ENCODE measurements at regions not wholly inside any gene's neighbourhood (a gene's known extent, or its start where the extent isn't known, plus 50 kb on each side); places are given as distances from the start of the nearest gene placed in this dataset.

GRCh38 chr5:143720689-143721088 lies 91.3 kb upstream of the HMHB1 start:
- DNase-seq (ENCODE audit: low read depth in 1 of 2, low spot score in 1 of 2) = no peak
- no peak for TF ChIP-seq JUND (IDR thresholded peaks at IDR 0.05; ENCODE audit: low read depth)
- in situ Hi-C loops (cut with HindIII; ENCODE audit: low pct_unique_long_range_greater_than_20kb, low sequenced_read_pairs) = no loop called here

DNA sequence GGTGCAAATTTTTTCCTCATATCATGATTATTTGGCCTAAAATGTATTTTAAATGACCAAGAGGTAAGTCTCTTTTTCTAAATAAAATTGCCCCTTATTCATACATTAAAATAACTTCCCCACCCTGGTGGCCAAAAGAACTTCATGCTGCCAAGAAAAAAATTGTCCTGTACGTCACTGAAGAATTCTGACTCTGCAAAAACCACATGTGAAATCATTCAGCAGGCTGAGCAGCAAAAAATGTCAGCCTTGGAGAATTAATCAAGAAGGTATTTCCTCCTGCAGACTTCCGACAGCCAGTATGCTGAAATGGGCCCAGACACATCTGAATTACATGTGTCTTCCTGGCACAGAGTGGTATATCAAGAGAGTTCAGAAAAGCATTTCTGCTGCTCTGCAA lies 94.6 kb upstream of the HMHB1 start:
- DNase-seq (ENCODE audit: low read depth in 1 of 2, low spot score in 1 of 2) = no peak
- TF ChIP-seq JUND (IDR thresholded peaks at IDR 0.05; ENCODE audit: low read depth) = no peak
- in situ Hi-C loops (cut with HindIII; ENCODE audit: low pct_unique_long_range_greater_than_20kb, low sequenced_read_pairs) = no loop called here

DNA sequence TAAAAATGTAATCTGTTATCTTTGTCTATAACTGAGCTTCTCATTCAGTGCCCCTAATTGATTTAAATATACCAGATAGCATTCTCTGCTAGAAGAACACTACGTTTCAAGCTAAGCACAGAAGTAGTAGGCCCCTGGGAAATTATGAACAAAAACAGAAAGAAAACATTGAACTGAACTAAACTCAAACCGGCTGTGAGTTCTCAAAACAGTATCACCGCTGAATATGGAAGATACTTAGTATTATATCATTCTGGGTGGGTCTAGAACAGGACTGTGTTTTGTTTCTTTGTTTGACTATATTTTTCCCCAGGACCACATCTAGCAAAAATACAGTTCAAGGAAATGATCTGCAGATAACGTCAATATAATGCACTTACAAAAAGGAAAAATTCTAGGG lies 95.1 kb upstream of the HMHB1 start:
- DNase-seq (ENCODE audit: low read depth in 1 of 2, low spot score in 1 of 2) = no peak
- no peak for TF ChIP-seq JUND (IDR thresholded peaks at IDR 0.05; ENCODE audit: low read depth)
- in situ Hi-C loops (cut with HindIII; ENCODE audit: low pct_unique_long_range_greater_than_20kb, low sequenced_read_pairs) = no loop called here

- in situ Hi-C loops (cut with HindIII; ENCODE audit: low pct_unique_long_range_greater_than_20kb, low sequenced_read_pairs) = no loop called here
- no peak for DNase-seq (ENCODE audit: low read depth in 1 of 2, low spot score in 1 of 2)
- TF ChIP-seq JUND (IDR thresholded peaks at IDR 0.05; ENCODE audit: low read depth) = no peak
Observed at GRCh38 chr5:143715616-143716015, 96.3 kb upstream of the HMHB1 start.

DNA sequence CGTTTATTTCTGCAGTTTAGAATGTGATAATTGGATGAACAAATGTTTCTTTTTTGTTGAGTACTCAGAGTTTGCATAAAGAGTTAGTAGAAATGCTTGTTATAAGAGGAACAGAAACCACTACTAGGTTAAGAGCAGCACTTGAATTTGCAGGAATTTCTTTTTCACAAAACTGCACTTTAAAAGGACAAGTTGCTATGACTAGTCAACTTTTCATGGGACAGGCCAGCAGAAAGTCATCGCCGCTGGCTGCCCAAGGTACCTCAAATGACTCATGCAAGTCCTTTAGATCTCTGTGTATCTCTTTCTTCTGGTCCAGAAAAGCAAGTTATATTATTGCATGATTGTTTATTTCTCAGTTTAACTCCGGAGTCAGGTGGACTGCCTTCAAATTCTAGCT lies 97.3 kb upstream of the HMHB1 start:
- in situ Hi-C loops (cut with HindIII; ENCODE audit: low pct_unique_long_range_greater_than_20kb, low sequenced_read_pairs) = no loop called here
- TF ChIP-seq JUND (IDR thresholded peaks at IDR 0.05; ENCODE audit: low read depth) = no peak
- no peak for DNase-seq (ENCODE audit: low read depth in 1 of 2, low spot score in 1 of 2)

- TF ChIP-seq JUND (IDR thresholded peaks at IDR 0.05; ENCODE audit: low read depth) = no peak
- DNase-seq (ENCODE audit: low read depth in 1 of 2, low spot score in 1 of 2) = no peak
- in situ Hi-C loops (cut with HindIII; ENCODE audit: low pct_unique_long_range_greater_than_20kb, low sequenced_read_pairs) = no loop called here
Observed at GRCh38 chr5:143713047-143714003, 98.6 kb upstream of the HMHB1 start.

GRCh38 chr5:143708672-143709071 lies 103.3 kb upstream of the HMHB1 start:
- TF ChIP-seq JUND (IDR thresholded peaks at IDR 0.05; ENCODE audit: low read depth) = no peak
- in situ Hi-C loops (cut with HindIII; ENCODE audit: low pct_unique_long_range_greater_than_20kb, low sequenced_read_pairs) = no loop called here
- no peak for DNase-seq (ENCODE audit: low read depth in 1 of 2, low spot score in 1 of 2)

DNA sequence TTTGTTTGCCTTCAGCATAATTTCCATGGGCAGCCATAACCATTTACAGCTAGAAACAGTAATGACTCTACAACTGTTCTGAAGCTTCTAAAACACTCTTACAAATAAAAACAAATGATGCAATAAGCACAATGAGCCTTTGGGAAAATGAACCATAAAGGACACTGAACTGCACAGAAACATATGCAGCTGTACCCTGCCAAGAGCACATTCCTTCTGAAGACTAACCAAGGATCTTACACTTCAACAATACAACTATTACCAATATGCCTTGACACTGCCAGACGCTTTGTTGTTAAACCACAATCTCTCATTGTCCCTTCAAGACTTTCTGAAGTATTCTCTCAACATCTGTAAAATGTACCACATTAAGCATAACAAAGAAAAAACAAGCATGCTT lies 104.2 kb upstream of the HMHB1 start:
- no peak for DNase-seq (ENCODE audit: low read depth in 1 of 2, low spot score in 1 of 2)
- in situ Hi-C loops (cut with HindIII; ENCODE audit: low pct_unique_long_range_greater_than_20kb, low sequenced_read_pairs) = no loop called here
- no peak for TF ChIP-seq JUND (IDR thresholded peaks at IDR 0.05; ENCODE audit: low read depth)

GRCh38 chr5:143705381-143705780 lies 106.6 kb upstream of the HMHB1 start:
- DNase-seq (ENCODE audit: low read depth in 1 of 2, low spot score in 1 of 2) = no peak
- in situ Hi-C loops (cut with HindIII; ENCODE audit: low pct_unique_long_range_greater_than_20kb, low sequenced_read_pairs) = no loop called here
- TF ChIP-seq JUND (IDR thresholded peaks at IDR 0.05; ENCODE audit: low read depth) = no peak

- in situ Hi-C loops (cut with HindIII; ENCODE audit: low pct_unique_long_range_greater_than_20kb, low sequenced_read_pairs) = no loop called here
- TF ChIP-seq JUND (IDR thresholded peaks at IDR 0.05; ENCODE audit: low read depth) = no peak
- DNase-seq (ENCODE audit: low read depth in 1 of 2, low spot score in 1 of 2) = no peak
Observed at GRCh38 chr5:143703659-143704058, 108.3 kb upstream of the HMHB1 start.

DNA sequence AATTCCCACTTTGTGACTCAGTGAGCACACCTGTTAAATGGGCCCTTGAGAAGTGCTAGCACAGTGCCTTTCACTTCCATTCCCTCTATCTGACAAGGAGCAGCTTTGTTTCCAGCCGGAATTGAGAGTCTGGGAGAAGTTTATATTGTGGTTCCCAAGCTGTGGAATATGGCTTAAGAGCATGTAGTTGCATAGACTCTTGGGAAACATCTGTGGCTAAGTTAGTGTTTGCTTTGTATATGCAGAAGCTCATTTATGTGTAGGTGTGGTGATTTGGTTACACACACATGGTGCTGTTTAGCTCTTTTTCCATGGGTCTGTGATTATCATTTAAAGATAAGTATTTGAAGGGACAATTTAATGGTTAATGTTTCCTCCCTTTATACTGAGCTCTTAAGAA lies 110.5 kb upstream of the HMHB1 start:
- TF ChIP-seq JUND (IDR thresholded peaks at IDR 0.05; ENCODE audit: low read depth) = no peak
- in situ Hi-C loops (cut with HindIII; ENCODE audit: low pct_unique_long_range_greater_than_20kb, low sequenced_read_pairs) = no loop called here
- no peak for DNase-seq (ENCODE audit: low read depth in 1 of 2, low spot score in 1 of 2)

DNA sequence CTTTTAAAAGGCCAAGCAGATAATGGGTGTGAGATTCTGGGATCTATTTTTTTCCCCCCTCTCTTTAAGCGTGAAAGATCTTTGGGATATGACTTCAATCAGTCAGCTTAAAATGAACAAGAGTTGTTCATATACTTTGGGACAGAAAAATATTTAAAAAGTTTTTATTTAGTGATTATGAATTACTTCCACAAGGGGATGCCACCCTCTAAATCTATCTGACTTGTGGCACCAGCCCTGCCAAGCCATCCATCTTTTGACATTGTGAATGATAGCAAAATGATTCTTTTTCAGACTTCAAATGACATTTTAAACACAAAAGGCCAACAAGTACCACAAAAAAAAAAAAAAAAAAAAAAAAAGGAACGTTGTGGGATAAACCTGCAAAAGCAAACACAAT lies 111.0 kb upstream of the HMHB1 start:
- no peak for DNase-seq (ENCODE audit: low read depth in 1 of 2, low spot score in 1 of 2)
- in situ Hi-C loops (cut with HindIII; ENCODE audit: low pct_unique_long_range_greater_than_20kb, low sequenced_read_pairs) = no loop called here
- TF ChIP-seq JUND (IDR thresholded peaks at IDR 0.05; ENCODE audit: low read depth) = no peak

DNA sequence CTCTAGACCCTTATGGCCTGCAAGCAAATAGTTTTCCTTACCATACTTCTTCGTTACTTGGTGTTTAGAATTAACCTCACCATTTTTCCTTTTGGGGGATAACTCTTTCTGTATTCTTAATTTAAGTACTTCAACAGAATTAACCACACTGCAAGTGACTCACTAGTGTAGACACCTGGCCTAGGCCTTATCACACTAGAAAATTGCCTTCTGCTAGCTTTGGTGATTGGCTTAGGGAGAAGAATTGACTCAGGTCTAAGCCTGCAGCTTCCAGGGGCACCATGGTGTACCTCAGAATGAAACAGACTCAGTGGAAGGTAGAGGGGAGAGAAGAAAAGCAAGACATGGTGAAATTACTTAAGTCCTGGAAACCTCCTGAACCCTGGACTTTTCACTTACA lies 112.8 kb upstream of the HMHB1 start:
- TF ChIP-seq JUND (IDR thresholded peaks at IDR 0.05; ENCODE audit: low read depth) = no peak
- in situ Hi-C loops (cut with HindIII; ENCODE audit: low pct_unique_long_range_greater_than_20kb, low sequenced_read_pairs) = no loop called here
- DNase-seq (ENCODE audit: low read depth in 1 of 2, low spot score in 1 of 2) = no peak

GRCh38 chr5:143698574-143698973 lies 113.4 kb upstream of the HMHB1 start:
- in situ Hi-C loops (cut with HindIII; ENCODE audit: low pct_unique_long_range_greater_than_20kb, low sequenced_read_pairs) = no loop called here
- TF ChIP-seq JUND (IDR thresholded peaks at IDR 0.05; ENCODE audit: low read depth) = no peak
- peak in 1 of 2 experiments; percentile 88 for DNase-seq (ENCODE audit: low read depth in 1 of 2, low spot score in 1 of 2)
